ENCODE measurements at regions not wholly inside any gene's neighbourhood (a gene's known extent, or its start where the extent isn't known, plus 50 kb on each side); places are given as distances from the start of the nearest gene placed in this dataset.

- TF ChIP-seq, protein P1, sequence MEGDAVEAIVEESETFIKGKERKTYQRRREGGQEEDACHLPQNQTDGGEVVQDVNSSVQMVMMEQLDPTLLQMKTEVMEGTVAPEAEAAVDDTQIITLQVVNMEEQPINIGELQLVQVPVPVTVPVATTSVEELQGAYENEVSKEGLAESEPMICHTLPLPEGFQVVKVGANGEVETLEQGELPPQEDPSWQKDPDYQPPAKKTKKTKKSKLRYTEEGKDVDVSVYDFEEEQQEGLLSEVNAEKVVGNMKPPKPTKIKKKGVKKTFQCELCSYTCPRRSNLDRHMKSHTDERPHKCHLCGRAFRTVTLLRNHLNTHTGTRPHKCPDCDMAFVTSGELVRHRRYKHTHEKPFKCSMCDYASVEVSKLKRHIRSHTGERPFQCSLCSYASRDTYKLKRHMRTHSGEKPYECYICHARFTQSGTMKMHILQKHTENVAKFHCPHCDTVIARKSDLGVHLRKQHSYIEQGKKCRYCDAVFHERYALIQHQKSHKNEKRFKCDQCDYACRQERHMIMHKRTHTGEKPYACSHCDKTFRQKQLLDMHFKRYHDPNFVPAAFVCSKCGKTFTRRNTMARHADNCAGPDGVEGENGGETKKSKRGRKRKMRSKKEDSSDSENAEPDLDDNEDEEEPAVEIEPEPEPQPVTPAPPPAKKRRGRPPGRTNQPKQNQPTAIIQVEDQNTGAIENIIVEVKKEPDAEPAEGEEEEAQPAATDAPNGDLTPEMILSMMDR (IDR thresholded peaks at IDR 0.05), result no peak
- TF ChIP-seq, protein P2, sequence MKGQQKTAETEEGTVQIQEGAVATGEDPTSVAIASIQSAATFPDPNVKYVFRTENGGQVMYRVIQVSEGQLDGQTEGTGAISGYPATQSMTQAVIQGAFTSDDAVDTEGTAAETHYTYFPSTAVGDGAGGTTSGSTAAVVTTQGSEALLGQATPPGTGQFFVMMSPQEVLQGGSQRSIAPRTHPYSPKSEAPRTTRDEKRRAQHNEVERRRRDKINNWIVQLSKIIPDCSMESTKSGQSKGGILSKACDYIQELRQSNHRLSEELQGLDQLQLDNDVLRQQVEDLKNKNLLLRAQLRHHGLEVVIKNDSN (IDR thresholded peaks at IDR 0.05; ENCODE audit: borderline replicate concordance, low read depth), result no peak
- TF ChIP-seq YY1 (IDR thresholded peaks at IDR 0.05; ENCODE audit: low read depth), result no peak
- no peak for TF ChIP-seq GABPA (IDR thresholded peaks at IDR 0.05; ENCODE audit: low read depth)
- TF ChIP-seq POLR2AphosphoS5 (IDR thresholded peaks at IDR 0.05; ENCODE audit: low read depth, low read length), result no peak
- no peak for TF ChIP-seq TAF1 (IDR thresholded peaks at IDR 0.05; ENCODE audit: borderline replicate concordance, low read depth, low read length)
- no peak for TF ChIP-seq RAD21 (IDR thresholded peaks at IDR 0.05; ENCODE audit: low read length)
- no peak for TF ChIP-seq MXI1 (IDR thresholded peaks at IDR 0.05; ENCODE audit: low read depth, low read length)
- TF ChIP-seq NFIC (IDR thresholded peaks at IDR 0.05; ENCODE audit: borderline replicate concordance), result no peak
- TF ChIP-seq USF2 (IDR thresholded peaks at IDR 0.05; ENCODE audit: borderline replicate concordance, low read depth, low read length), result no peak
- TF ChIP-seq SMC3 (IDR thresholded peaks at IDR 0.05; ENCODE audit: low read depth, low read length), result no peak
- TF ChIP-seq, protein P3, sequence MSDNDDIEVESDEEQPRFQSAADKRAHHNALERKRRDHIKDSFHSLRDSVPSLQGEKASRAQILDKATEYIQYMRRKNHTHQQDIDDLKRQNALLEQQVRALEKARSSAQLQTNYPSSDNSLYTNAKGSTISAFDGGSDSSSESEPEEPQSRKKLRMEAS (IDR thresholded peaks at IDR 0.05; ENCODE audit: low read depth), result no peak
- no peak for TF ChIP-seq SIN3A (IDR thresholded peaks at IDR 0.05; ENCODE audit: borderline replicate concordance, low read depth, low read length)
- TF ChIP-seq TEAD4 (IDR thresholded peaks at IDR 0.05; ENCODE audit: borderline replicate concordance, insufficient read depth), result no peak
These were observed 103.2 kb upstream of the DAAM1 start for GRCh38 chr14:59085207-59085739.
